Testis (tissue), 2 donors: ENCODE measurements at regions not wholly inside any gene's neighbourhood (a gene's known extent, or its start where the extent isn't known, plus 50 kb on each side); places are given as distances from the start of the nearest gene placed in this dataset.
"Not testable (repeated sequence)": the region's sequence is repeated elsewhere in the genome, so short reads cannot be mapped to it uniquely, and the experiment has no call there.

Experiments
- DNase-seq: peaks from one replicate; pipeline ENCODE4 v3.0.0-alpha.2; 2019
- H3K27ac ChIP-seq, 2 donors: fragments of 200-600 bp; sonication (generic); one replicate each; pipeline ENCODE4 v1.5.1; 2019
- H3K27me3 ChIP-seq: fragments of 200-600 bp; sonication (generic); one replicate; pipeline ENCODE4 v1.5.1; 2019
- H3K36me3 ChIP-seq: fragments of 200-600 bp; sonication (generic); one replicate; pipeline ENCODE4 v1.5.1; 2017; ENCODE audit warnings: low read depth; ENCODE audit errors: missing control alignments
- H3K4me1 ChIP-seq: fragments of 200-600 bp; sonication (generic); one replicate; pipeline ENCODE4 v1.5.1; 2019
- H3K4me3 ChIP-seq, 2 donors: fragments of 200-600 bp; sonication (generic); one replicate each; pipeline ENCODE4 v1.5.1; 2017 to 2019
- H3K9me3 ChIP-seq: fragments of 200-600 bp; sonication (generic); one replicate; pipeline ENCODE4 v1.5.1; 2017
- CTCF ChIP-seq, 3 experiments: fragments of 450-650 bp in 2 of 3; fragments of 200-600 bp in 1 of 3; sonication (generic) in 1 of 3; IDR thresholded peaks; one replicate each; pipeline ENCODE4 v1.5.1; 2016 to 2019; ENCODE audit warnings: antibody characterized with exemption in 3 of 3, mild to moderate bottlenecking in 2 of 3, moderate library complexity in 1 of 3
- POLR2A ChIP-seq: fragments of 450-650 bp; IDR thresholded peaks from one replicate; pipeline ENCODE4 v1.6.1; 2017; ENCODE audit warnings: antibody characterized with exemption, mild to moderate bottlenecking, moderate library complexity
- WGBS, 2 donors: methylation state at CpG; one replicate each; pipeline ENCODE4 v1.1.5; 2018; 5-methylcytosine and 5-hydroxymethylcytosine counted together
- intact Hi-C: fragments of 100-400 bp; cut with DNase I; formaldehyde crosslinking; loops from one replicate; pipeline ENCODE4 v1.15.1; 2023; ENCODE audit warnings: low total_unique reads

GRCh38 chr3:130203633-130204032 is 122.0 kb downstream of the ALG1L2 start:
- H3K27me3 ChIP-seq, H3K4me3 ChIP-seq, intact Hi-C loops, H3K4me1 ChIP-seq, H3K9me3 ChIP-seq, H3K27ac ChIP-seq, H3K36me3 ChIP-seq, DNase-seq: not testable (repeated sequence)
- WGBS, 2 donors = 94 to 100% methylated on average over 3 of the region's 3 CpGs

GRCh38 chr3:130227540-130227939 is 117.9 kb upstream of the COL6A5 start:
- no peak for DNase-seq
- H3K27ac ChIP-seq = no peak overlapping the region
- H3K9me3 ChIP-seq = no peaks in the 10 kb centered on the region
- H3K36me3 ChIP-seq = no peaks in the 10 kb centered on the region
- H3K27me3 ChIP-seq = no peaks in the 10 kb centered on the region
- no peak for TF ChIP-seq CTCF (IDR thresholded peaks at IDR 0.05)
- no peak for TF ChIP-seq POLR2A
- intact Hi-C loops = no loop called here
- no peaks in the 10 kb centered on the region for H3K4me1 ChIP-seq
- no peak overlapping the region for H3K4me3 ChIP-seq
- 95 to 96% methylated on average over 4 of the region's 4 CpGs for WGBS, 2 donors

- H3K27me3 ChIP-seq = no peaks in the 10 kb centered on the region
- H3K4me1 ChIP-seq = no peaks in the 10 kb centered on the region
- TF ChIP-seq CTCF (IDR thresholded peaks at IDR 0.05) (peak in 1 of 3 experiments; percentile 10), POLR2A (no peak)
- WGBS, 2 donors = 55 to 63% methylated on average over 3 of the region's 3 CpGs
- H3K9me3 ChIP-seq = no peaks in the 10 kb centered on the region
- intact Hi-C loops = no loop called here
- H3K4me3 ChIP-seq = no peak overlapping the region
- peak; percentile 48 for DNase-seq
- H3K36me3 ChIP-seq = no peaks in the 10 kb centered on the region
- no peak overlapping the region for H3K27ac ChIP-seq
Observed at GRCh38 chr3:130242850-130243569, 102.5 kb upstream of the COL6A5 start.

- no peaks in the 10 kb centered on the region for H3K36me3 ChIP-seq
- DNase-seq = no peak
- no peak overlapping the region for H3K4me3 ChIP-seq
- no peak overlapping the region for H3K27ac ChIP-seq
- TF ChIP-seq POLR2A = no peak
- no peak for TF ChIP-seq CTCF (IDR thresholded peaks at IDR 0.05)
- no peaks in the 10 kb centered on the region for H3K9me3 ChIP-seq
- H3K4me1 ChIP-seq = no peaks in the 10 kb centered on the region
- no peaks in the 10 kb centered on the region for H3K27me3 ChIP-seq
- intact Hi-C loops = no loop called here
Observed at GRCh38 chr3:130243808-130244207, 101.7 kb upstream of the COL6A5 start.

- no peaks in the 10 kb centered on the region for H3K4me1 ChIP-seq
- no peak overlapping the region for H3K4me3 ChIP-seq
- H3K9me3 ChIP-seq = no peaks in the 10 kb centered on the region
- no peak overlapping the region for H3K27ac ChIP-seq
- intact Hi-C loops = no loop called here
- H3K27me3 ChIP-seq = no peaks in the 10 kb centered on the region
- no peak for TF ChIP-seq POLR2A
- no peak for TF ChIP-seq CTCF (IDR thresholded peaks at IDR 0.05)
- no peak for DNase-seq
- WGBS, 2 donors = 91 to 92% methylated on average over 10 to 12 of the region's 12 CpGs
- H3K36me3 ChIP-seq = no peaks in the 10 kb centered on the region
Observed at GRCh38 chr3:130250982-130251381, 94.5 kb upstream of the COL6A5 start.
